Type B pancreatic cell (in vitro differentiated cells): ENCODE measurements at regions not wholly inside any gene's neighbourhood (a gene's known extent, or its start where the extent isn't known, plus 50 kb on each side); places are given as distances from the start of the nearest gene placed in this dataset.

Experiments used
- DNase-seq: peaks from one replicate; pipeline ENCODE4 v3.0.0; 2021; ENCODE audit warnings: mixed read lengths; ENCODE audit not compliant: unreplicated experiment; ENCODE audit errors: extremely low spot score
- H3K27ac Mint-ChIP-seq: 2 replicates; pipeline ENCODE4 v1.8.0; 2021; ENCODE audit warnings: mild to moderate bottlenecking, mixed read lengths
- H3K27me3 Mint-ChIP-seq: 2 replicates; pipeline ENCODE4 v1.8.0; 2021; ENCODE audit warnings: mixed read lengths
- H3K36me3 Mint-ChIP-seq: 2 replicates; pipeline ENCODE4 v1.8.0; 2021; ENCODE audit warnings: mixed read lengths
- H3K4me1 Mint-ChIP-seq: one replicate; pipeline ENCODE4 v1.8.0; 2021; ENCODE audit warnings: mixed read lengths; ENCODE audit not compliant: unreplicated experiment
- H3K4me3 Mint-ChIP-seq: 2 replicates; pipeline ENCODE4 v1.8.0; 2021; ENCODE audit warnings: mild to moderate bottlenecking, mixed read lengths
- H3K9me3 Mint-ChIP-seq: 2 replicates; pipeline ENCODE4 v1.8.0; 2021; ENCODE audit warnings: mixed read lengths
- TF ChIP-seq, protein P1 (sequence below): fragments of 200-600 bp; sonication (generic); conservative IDR thresholded peaks from 2 replicates; pipeline ENCODE4 v1.5.0; 2021; ENCODE audit warnings: antibody characterized with exemption, mild to moderate bottlenecking

DNA sequence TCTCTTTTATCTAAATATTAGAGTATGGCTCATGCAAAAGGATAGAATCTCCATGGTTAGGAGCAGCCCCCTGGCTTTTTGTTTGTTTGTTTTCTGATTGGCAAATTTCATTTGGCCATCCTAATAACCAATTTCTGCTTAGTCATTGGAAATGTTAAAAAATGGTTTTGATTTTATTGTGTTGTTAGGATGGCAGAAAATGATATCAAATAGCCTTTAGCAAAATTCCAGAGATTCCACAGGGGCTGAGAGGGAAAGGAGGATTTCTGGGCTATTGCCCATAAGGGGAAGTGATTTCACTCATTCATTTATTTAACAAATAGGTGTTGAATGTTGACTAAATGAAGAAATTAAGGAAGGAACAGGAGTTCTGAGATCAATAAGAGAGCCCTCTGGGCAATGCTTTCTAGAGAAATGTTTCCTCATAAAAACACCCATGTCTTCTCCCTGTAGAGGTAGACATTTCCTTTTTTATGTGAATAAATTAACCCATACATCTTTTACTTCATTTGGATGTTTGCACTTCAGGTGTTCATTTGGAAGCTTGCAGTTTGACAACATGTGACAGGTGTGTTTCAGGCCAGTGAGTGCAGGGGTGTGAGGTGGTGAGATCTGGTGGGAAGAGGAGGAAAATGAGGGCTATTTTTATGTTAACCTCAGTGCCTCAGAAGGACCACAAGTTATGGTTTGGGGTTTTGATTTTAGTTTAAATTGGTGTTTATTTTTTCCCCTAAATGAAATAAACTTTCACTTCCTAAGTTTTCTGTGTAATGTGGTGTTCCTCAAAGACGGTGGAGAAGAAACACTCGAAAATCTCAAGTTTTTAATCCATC lies 61.7 kb upstream of the EPC2 start:
- Mint-ChIP-seq H3K9me3 (no peaks in the 10 kb centered on the region), H3K4me3 (no peak overlapping the region), H3K27ac (no peak overlapping the region), H3K27me3 (peaks cover 15% of the 10 kb centered on the region), H3K4me1 (no peaks in the 10 kb centered on the region), H3K36me3 (no peaks in the 10 kb centered on the region)
- no peak for DNase-seq
- TF ChIP-seq, protein P1, sequence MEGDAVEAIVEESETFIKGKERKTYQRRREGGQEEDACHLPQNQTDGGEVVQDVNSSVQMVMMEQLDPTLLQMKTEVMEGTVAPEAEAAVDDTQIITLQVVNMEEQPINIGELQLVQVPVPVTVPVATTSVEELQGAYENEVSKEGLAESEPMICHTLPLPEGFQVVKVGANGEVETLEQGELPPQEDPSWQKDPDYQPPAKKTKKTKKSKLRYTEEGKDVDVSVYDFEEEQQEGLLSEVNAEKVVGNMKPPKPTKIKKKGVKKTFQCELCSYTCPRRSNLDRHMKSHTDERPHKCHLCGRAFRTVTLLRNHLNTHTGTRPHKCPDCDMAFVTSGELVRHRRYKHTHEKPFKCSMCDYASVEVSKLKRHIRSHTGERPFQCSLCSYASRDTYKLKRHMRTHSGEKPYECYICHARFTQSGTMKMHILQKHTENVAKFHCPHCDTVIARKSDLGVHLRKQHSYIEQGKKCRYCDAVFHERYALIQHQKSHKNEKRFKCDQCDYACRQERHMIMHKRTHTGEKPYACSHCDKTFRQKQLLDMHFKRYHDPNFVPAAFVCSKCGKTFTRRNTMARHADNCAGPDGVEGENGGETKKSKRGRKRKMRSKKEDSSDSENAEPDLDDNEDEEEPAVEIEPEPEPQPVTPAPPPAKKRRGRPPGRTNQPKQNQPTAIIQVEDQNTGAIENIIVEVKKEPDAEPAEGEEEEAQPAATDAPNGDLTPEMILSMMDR: no peak

- no peak for DNase-seq
- no peak overlapping the region for H3K27ac Mint-ChIP-seq
- TF ChIP-seq, protein P1: no peak
- H3K36me3 Mint-ChIP-seq: no peaks in the 10 kb centered on the region
- no peaks in the 10 kb centered on the region for H3K27me3 Mint-ChIP-seq
- no peak overlapping the region for H3K4me3 Mint-ChIP-seq
- no peaks in the 10 kb centered on the region for H3K9me3 Mint-ChIP-seq
- no peaks in the 10 kb centered on the region for H3K4me1 Mint-ChIP-seq
Observed at GRCh38 chr2:148585696-148586095, 58.9 kb upstream of the EPC2 start.

DNA sequence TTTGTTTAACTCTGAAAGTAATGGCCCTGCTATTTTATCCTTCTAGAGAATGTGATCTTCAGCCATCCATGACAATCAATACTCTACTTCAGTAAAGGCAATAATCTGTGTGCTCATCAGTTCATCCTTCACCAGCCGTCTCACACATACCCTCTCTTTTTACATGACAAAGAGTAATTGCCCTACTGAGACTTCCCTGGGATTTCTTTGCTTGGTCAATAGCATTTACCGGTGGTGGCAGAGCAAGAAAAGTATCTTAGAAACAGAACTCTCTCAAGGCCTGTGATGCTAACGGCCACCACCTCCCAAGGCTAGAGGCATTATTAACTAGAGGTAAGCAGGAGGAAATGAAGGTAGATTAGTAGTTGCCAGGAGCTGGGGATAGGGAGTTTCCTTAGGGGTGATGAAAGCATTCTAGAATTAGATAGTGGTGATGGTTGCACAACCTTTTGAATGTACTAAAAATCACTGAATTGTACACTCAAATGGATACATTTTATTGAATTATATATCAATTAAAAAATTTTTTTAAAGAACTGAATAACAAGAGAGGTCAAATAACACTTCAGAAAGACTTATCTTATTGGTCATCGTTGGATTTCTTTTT lies 57.9 kb upstream of the EPC2 start:
- H3K4me3 Mint-ChIP-seq: no peak overlapping the region
- DNase-seq: no peak

DNA sequence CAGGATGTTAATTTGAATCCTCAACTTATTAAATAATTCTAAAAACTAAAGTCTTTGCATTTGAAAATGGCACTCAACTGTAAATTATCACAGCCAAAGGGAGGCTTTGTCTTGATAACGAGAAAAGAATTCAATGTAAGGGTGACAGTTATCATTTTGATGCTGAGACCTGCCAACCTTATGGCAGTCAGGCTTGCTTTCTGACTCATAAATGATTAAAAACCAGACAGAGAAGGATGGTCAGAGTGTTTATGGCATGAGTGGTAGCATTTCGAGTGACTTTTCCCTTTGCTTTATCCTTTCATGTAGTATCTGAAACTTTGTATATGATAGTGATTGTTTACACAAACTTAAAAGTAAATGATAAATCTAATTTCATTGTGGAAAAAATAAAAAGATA lies 53.9 kb upstream of the EPC2 start:
- DNase-seq: no peak
- Mint-ChIP-seq H3K9me3 (no peaks in the 10 kb centered on the region), H3K4me3 (no peak overlapping the region), H3K27ac (no peak overlapping the region), H3K4me1 (no peaks in the 10 kb centered on the region), H3K27me3 (no peaks in the 10 kb centered on the region), H3K36me3 (no peaks in the 10 kb centered on the region)
- TF ChIP-seq, protein P1: no peak

More for the DNA sequence above, 57.9 kb upstream of the EPC2 start:
- Mint-ChIP-seq H3K4me1 (no peaks in the 10 kb centered on the region), H3K9me3 (no peaks in the 10 kb centered on the region), H3K27ac (no peak overlapping the region), H3K36me3 (no peaks in the 10 kb centered on the region), H3K27me3 (no peaks in the 10 kb centered on the region)
- TF ChIP-seq, protein P1: no peak

GRCh38 chr2:148592791-148593190 lies 51.8 kb upstream of the EPC2 start:
- Mint-ChIP-seq H3K36me3 (no peaks in the 10 kb centered on the region), H3K27ac (no peak overlapping the region), H3K4me1 (no peaks in the 10 kb centered on the region), H3K9me3 (no peaks in the 10 kb centered on the region), H3K4me3 (no peak overlapping the region), H3K27me3 (no peaks in the 10 kb centered on the region)
- TF ChIP-seq, protein P1: no peak
- DNase-seq: no peak
